Esophagus muscularis mucosa (tissue), 4 donors: ENCODE measurements at regions not wholly inside any gene's neighbourhood (a gene's known extent, or its start where the extent isn't known, plus 50 kb on each side); places are given as distances from the start of the nearest gene placed in this dataset.

Source experiments
- EP300 ChIP-seq: sonication (generic); formaldehyde crosslinking; IDR thresholded peaks from one replicate; pipeline ENCODE4 v1.6.1; 2017; ENCODE audit warnings: antibody characterized with exemption
- POLR2A ChIP-seq: fragments of 450-650 bp; IDR thresholded peaks from one replicate; pipeline ENCODE4 v1.6.1; 2017; ENCODE audit warnings: antibody characterized with exemption, moderate library complexity, mild to moderate bottlenecking, low read depth
- POLR2AphosphoS5 ChIP-seq, 2 donors: sonication (generic); formaldehyde crosslinking; IDR thresholded peaks; one replicate each; pipeline ENCODE4 v1.6.1; 2017; ENCODE audit warnings: antibody characterized with exemption in 2 of 2
- TF ChIP-seq, protein P1 (sequence below), 3 experiments: fragments of 200-600 bp in 2 of 3; fragments of 450-650 bp in 1 of 3; sonication (generic) in 2 of 3; IDR thresholded peaks; one replicate each; pipeline ENCODE4 v1.5.1; 2017 to 2019; ENCODE audit warnings: antibody characterized with exemption in 3 of 3, mild to moderate bottlenecking in 2 of 3, moderate library complexity in 1 of 3

DNA sequence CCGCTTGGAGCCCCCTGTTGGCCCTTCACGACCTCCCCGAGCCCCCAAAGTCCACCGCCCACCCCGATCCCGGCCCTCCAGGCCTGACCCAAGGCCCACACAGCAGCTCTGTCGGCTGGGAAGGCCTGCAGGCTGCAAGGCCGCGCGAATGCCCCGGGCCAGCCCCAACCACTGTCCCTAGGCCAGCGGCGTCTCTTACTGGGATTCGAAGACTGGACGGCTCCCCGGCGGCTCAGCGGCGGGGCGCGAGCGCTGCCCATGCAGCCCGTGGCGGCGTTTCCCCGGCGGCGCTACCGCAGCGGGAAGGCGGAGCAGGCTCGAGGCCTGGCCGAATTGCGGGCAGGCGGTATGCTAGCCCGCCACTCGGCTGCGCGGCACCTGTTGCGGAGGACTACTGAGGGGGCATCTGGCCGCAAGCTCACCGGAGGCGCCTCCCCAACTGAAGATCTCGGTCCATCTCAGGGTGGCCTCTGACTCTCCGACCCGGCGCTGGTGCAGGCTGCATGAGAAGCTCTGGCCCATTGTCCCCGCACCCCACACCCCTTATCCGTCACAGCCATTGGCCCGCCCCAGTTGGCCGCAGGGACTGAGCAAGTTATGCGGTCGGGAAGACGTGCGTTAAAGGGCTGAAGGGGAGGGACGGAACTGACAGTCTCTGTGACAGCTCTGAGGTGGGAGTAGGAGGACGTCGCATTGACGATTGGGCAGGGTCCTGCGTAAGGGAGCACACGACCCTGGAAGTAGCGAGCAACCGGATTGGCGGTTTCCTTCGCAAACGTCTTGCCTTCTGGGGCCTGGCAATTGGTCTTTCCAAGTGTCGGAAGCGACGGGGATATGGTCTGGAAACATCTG is 303.5 kb upstream of the HSFY2 start:
- TF ChIP-seq, protein P1, sequence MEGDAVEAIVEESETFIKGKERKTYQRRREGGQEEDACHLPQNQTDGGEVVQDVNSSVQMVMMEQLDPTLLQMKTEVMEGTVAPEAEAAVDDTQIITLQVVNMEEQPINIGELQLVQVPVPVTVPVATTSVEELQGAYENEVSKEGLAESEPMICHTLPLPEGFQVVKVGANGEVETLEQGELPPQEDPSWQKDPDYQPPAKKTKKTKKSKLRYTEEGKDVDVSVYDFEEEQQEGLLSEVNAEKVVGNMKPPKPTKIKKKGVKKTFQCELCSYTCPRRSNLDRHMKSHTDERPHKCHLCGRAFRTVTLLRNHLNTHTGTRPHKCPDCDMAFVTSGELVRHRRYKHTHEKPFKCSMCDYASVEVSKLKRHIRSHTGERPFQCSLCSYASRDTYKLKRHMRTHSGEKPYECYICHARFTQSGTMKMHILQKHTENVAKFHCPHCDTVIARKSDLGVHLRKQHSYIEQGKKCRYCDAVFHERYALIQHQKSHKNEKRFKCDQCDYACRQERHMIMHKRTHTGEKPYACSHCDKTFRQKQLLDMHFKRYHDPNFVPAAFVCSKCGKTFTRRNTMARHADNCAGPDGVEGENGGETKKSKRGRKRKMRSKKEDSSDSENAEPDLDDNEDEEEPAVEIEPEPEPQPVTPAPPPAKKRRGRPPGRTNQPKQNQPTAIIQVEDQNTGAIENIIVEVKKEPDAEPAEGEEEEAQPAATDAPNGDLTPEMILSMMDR (IDR thresholded peaks at IDR 0.05): no peak
- TF ChIP-seq EP300 (no peak), POLR2A (no peak), POLR2AphosphoS5 (IDR thresholded peaks at IDR 0.05) (no peak)
